ENCODE measurements at regions not wholly inside any gene's neighbourhood (a gene's known extent, or its start where the extent isn't known, plus 50 kb on each side); places are given as distances from the start of the nearest gene placed in this dataset.

DNA sequence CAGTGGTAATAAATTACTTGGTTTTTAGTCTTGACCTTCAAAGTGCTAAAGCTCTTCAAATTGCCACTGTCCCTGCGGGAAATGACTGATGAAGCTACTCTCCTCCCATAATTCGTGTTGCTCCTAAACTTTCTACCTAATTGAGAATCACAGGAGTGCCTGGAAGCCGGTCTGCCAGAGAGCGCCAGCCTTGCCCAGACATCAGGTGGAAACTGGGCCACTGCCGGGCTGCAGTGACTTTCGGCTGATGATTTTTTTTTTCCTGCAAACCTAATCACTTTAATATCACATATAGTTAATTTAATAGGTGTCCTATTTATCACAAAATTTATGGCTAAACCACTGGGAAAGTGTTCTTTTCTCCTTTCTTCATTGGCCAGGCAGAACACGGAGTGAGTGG is 59.6 kb upstream of the UBE3C start:
- intact Hi-C loops (cut with micrococcal nuclease): no loop called here
- ChIA-PET POLR2A (no interaction called here), CTCF (no interaction called here)
- TF ChIP-seq, protein P1, sequence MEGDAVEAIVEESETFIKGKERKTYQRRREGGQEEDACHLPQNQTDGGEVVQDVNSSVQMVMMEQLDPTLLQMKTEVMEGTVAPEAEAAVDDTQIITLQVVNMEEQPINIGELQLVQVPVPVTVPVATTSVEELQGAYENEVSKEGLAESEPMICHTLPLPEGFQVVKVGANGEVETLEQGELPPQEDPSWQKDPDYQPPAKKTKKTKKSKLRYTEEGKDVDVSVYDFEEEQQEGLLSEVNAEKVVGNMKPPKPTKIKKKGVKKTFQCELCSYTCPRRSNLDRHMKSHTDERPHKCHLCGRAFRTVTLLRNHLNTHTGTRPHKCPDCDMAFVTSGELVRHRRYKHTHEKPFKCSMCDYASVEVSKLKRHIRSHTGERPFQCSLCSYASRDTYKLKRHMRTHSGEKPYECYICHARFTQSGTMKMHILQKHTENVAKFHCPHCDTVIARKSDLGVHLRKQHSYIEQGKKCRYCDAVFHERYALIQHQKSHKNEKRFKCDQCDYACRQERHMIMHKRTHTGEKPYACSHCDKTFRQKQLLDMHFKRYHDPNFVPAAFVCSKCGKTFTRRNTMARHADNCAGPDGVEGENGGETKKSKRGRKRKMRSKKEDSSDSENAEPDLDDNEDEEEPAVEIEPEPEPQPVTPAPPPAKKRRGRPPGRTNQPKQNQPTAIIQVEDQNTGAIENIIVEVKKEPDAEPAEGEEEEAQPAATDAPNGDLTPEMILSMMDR (IDR thresholded peaks at IDR 0.05; ENCODE audit: unreplicated experiment): no peak
- Mint-ChIP-seq H3K36me3 (ENCODE audit: insufficient read depth, unreplicated experiment) (no peaks in the 10 kb centered on the region), H3K4me3 (ENCODE audit: unreplicated experiment) (no peak overlapping the region), H3K9me3 (ENCODE audit: unreplicated experiment) (no peaks in the 10 kb centered on the region), H3K4me1 (ENCODE audit: insufficient read depth, unreplicated experiment) (no peaks in the 10 kb centered on the region), H3K27me3 (ENCODE audit: insufficient read depth, unreplicated experiment) (peaks cover 10% of the 10 kb centered on the region), H3K27ac (ENCODE audit: low read depth, unreplicated experiment) (no peak overlapping the region)
- DNase-seq (ENCODE audit: unreplicated experiment): no peak
- BruUV-seq (replicated peaks): no TSS peak

DNA sequence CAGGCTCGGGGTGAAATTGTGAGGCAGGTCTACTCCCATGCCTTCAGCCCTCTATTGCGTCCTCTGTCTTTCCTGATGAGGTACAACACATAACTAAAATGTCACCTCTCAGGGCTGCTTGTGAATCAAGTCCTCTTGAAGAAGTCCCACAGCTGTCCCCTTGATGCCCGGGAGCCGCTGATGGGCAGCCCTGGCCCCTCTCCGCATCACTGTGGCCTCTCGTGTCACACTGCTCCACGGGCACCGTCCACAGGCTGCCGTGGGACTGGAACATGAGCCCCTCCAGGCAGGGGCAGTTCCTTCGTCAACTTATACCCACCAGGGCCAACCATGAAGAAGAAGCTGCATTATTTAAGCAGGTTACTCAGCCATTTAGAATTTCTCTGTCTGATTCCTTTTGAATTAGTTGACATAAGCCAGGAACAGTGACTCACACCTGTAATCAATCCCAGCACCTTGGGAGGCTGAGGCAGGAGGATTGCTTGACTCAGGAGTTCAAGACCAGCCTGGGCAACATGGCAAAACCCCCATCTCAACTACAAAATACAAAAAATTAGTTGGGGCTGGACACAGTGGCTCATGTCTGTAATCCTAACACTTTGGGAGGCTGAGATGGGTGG is 58.5 kb upstream of the UBE3C start:
- Mint-ChIP-seq H3K27me3 (ENCODE audit: insufficient read depth, unreplicated experiment) (no peaks in the 10 kb centered on the region), H3K9me3 (ENCODE audit: unreplicated experiment) (no peaks in the 10 kb centered on the region), H3K4me3 (ENCODE audit: unreplicated experiment) (no peak overlapping the region), H3K27ac (ENCODE audit: low read depth, unreplicated experiment) (no peak overlapping the region), H3K36me3 (ENCODE audit: insufficient read depth, unreplicated experiment) (no peaks in the 10 kb centered on the region), H3K4me1 (ENCODE audit: insufficient read depth, unreplicated experiment) (no peaks in the 10 kb centered on the region)
- ChIA-PET POLR2A (interaction anchor here (1.0 kb wide), 1 partner anchor 37 kb away, joined by 3 read pairs; no protein-coding TSS in a partner anchor), CTCF (interaction anchor here (0.7 kb wide), 1 partner anchor 77 kb away, joined by 3 read pairs; no protein-coding TSS in a partner anchor)
- TF ChIP-seq, protein P1 (IDR thresholded peaks at IDR 0.05; ENCODE audit: unreplicated experiment): no peak
- intact Hi-C loops (cut with micrococcal nuclease): no loop called here
- BruUV-seq (replicated peaks): no TSS peak
- no peak for DNase-seq (ENCODE audit: unreplicated experiment)

DNA sequence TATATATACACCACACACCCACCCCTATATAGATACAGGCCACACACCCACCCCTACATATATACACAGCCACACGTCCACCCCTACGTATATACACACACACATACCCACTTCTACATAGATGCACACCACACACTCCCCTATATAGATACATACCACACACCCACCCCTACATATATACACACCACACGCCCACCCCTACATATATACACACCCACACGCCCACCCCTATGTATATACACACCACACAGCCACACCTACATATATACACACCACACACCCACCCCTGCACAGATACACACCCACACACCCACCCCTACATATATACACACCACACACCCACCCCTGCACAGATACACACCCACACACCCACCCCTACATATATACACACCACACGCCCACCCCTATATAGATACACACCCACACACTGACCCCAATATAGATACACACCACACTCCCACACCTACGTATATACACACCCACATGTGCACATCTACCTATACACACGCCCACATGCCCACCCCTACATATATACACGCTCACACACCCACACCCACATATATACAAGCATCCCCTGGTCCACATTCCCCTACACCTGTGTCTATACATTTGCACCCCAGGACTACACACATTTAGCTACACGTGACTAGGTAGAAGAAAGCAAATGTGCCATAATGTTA is 52.1 kb upstream of the UBE3C start:
- H3K36me3 Mint-ChIP-seq (ENCODE audit: insufficient read depth, unreplicated experiment): no peaks in the 10 kb centered on the region
- H3K4me3 Mint-ChIP-seq (ENCODE audit: unreplicated experiment): no peak overlapping the region
- no peak for DNase-seq (ENCODE audit: unreplicated experiment)
- no peaks in the 10 kb centered on the region for H3K4me1 Mint-ChIP-seq (ENCODE audit: insufficient read depth, unreplicated experiment)
- ChIA-PET POLR2A (no interaction called here), CTCF (no interaction called here)
- peaks cover 11% of the 10 kb centered on the region for H3K27me3 Mint-ChIP-seq (ENCODE audit: insufficient read depth, unreplicated experiment)
- no TSS peak for BruUV-seq (replicated peaks)
- H3K27ac Mint-ChIP-seq (ENCODE audit: low read depth, unreplicated experiment): no peak overlapping the region
- H3K9me3 Mint-ChIP-seq (ENCODE audit: unreplicated experiment): no peaks in the 10 kb centered on the region
- TF ChIP-seq, protein P1 (IDR thresholded peaks at IDR 0.05; ENCODE audit: unreplicated experiment): no peak
- intact Hi-C loops (cut with micrococcal nuclease): no loop called here

DNA sequence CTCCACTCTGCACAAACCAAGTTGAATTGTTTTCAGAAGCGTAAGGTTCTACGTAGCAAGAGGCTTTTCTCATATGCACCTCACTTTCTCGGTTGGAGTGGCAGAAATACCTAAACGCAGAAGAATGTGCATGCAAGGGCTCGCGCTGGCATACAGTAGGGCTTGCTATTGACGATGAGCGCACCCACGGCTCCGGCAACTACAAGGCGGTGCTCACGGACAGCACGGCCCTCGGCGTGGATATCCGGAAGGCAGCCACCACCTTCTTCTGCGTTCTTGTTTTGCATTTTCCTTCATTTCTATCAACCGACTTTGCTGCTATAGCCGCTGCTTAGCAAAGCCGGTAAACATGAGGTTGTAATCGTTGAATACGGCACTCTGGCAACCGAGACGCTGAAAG is 51.1 kb upstream of the UBE3C start:
- Mint-ChIP-seq H3K27ac (ENCODE audit: low read depth, unreplicated experiment) (no peak overlapping the region), H3K4me3 (ENCODE audit: unreplicated experiment) (no peak overlapping the region), H3K4me1 (ENCODE audit: insufficient read depth, unreplicated experiment) (no peaks in the 10 kb centered on the region), H3K9me3 (ENCODE audit: unreplicated experiment) (no peaks in the 10 kb centered on the region), H3K36me3 (ENCODE audit: insufficient read depth, unreplicated experiment) (no peaks in the 10 kb centered on the region), H3K27me3 (ENCODE audit: insufficient read depth, unreplicated experiment) (peaks cover 11% of the 10 kb centered on the region)
- no peak for DNase-seq (ENCODE audit: unreplicated experiment)
- intact Hi-C loops (cut with micrococcal nuclease): no loop called here
- no TSS peak for BruUV-seq (replicated peaks)
- CTCF ChIA-PET: interaction anchor here (0.6 kb wide), 1 partner anchor 41 kb away, joined by 3 read pairs; no protein-coding TSS in a partner anchor
- POLR2A ChIA-PET: no interaction called here
- TF ChIP-seq, protein P1 (IDR thresholded peaks at IDR 0.05; ENCODE audit: unreplicated experiment): no peak
